Hematopoietic multipotent progenitor cell (in vitro differentiated cells): ENCODE measurements at regions not wholly inside any gene's neighbourhood (a gene's known extent, or its start where the extent isn't known, plus 50 kb on each side); places are given as distances from the start of the nearest gene placed in this dataset.

Source experiments
- DNase-seq, 3 donors: peaks; one replicate each; pipeline ENCODE4 v3.0.0-alpha.2; 2011 to 2015; ENCODE audit warnings: low read depth in 2 of 3, low spot score in 2 of 3

DNA sequence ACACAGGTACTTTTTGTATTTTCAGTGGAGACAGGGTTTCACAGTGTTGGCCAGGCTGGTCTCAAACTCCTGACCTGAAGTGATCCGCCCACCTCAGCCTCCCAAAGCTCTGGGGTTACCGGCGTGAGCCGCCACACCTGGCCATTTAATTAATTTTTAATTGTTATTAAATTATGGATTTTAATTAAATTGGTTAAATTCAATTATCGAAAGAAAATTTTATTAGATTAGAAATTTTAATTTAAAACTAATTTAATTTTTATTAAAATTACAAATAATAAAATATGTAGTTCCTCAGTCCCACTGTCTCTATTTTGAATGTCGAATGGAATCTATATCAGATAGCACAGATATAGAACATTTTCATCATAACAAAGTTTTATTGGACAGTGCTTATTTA lies 416.5 kb downstream of the GABRG2 start:
- DNase-seq: no peak

GRCh38 chr5:162484986-162485385 lies 417.4 kb downstream of the GABRG2 start:
- DNase-seq: no peak

- no peak for DNase-seq
Measured at GRCh38 chr5:162485666-162486292, 418.2 kb downstream of the GABRG2 start.

DNA sequence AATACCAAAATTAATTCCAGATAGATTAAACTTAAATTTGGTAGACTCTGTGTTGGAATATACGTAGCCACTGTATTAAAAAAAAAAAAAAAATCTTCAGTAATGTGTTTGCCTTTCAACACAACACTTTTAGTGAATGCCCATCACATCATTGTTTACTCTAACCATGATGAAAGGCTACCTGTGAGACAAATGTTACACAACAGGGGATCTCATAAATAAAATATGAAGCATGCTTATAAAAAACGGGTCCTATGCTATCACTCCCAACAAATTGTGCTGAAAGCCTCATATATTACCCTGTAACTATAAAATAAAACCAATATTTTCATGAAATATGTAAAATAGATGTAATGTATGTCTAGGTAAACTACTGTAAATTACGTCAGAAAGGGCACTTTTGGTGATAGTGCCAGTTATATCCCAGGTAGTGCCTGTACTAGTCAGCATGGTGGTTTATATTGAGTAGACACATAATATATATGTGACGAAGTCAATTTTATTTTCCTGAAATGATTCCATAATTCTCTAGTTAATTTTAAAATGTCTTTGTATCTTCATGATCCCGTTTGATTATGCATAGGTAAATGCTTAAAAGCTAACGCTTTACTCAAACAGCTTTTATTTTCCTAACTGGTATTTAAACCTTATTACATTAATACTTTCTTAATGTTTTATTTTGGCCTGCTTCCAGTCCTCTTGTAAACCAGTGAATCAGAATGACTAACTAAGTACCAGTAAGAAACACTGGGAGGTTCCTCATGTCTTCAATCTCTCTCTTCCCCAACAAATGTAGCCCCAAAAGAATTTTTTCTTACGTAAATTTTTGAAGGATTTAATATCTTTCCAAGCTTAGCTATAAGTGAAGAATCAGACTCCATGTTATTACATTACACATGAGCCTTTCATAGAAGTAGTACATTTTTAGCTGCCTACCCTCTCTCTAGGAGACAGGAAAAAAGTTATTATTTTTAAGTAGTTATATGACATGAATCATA lies 420.3 kb downstream of the GABRG2 start:
- no peak for DNase-seq

DNA sequence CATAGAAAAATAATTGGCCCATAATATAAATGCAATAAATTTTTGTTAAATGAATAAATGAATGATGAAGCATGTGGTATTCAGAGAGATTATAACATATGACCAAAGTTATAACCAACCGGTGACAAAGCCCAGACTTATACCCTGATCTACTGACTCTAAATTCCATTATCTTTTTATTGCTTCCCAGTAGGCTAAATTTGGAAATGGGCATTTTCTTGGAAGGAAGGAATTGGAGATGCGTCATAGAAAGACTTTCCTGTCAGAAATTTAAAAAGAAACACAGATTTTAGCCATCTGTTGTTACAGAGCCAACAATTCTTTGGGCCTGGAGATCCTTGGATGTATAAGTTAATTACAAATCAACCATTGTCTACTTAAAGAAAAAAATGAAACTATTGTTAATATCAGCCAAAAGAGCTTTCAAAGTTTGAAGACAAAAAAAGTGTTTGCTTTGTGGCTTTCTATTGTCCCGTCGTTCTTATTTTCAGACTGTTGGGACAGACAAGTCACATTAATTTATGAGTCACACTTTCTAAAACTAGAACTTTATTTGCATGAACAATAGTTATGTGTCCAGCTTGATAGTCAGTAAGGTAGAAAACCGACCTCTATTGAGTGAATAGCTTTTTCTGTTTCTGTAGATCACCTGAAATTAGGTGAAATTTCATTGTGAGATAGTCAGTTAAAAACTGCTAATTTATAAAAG lies 428.7 kb downstream of the GABRG2 start:
- no peak for DNase-seq

GRCh38 chr5:162497455-162497854 lies 429.9 kb downstream of the GABRG2 start:
- no peak for DNase-seq

GRCh38 chr5:162502780-162503179 lies 435.2 kb downstream of the GABRG2 start:
- no peak for DNase-seq

DNA sequence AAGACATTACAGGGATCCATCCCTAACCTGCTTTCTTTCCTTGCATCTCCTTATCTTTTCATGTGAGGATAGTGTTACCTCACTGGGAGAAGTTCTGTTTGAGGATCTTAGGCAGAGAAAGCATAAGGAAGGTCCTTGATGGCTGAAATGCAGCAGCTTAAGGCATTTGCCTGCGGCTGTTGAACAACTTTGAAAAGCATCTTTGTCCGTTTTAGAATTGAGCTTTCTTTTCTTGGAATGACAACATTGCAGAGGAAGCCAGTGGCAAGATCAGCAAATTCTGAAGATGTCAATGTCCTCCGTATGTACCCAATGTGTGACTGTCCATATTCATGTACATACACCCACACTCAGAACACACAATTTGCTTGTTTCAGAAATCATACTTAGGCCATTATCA lies 436.2 kb downstream of the GABRG2 start:
- no peak for DNase-seq

GRCh38 chr5:162512935-162513565 lies 445.5 kb downstream of the GABRG2 start:
- DNase-seq: no peak

DNA sequence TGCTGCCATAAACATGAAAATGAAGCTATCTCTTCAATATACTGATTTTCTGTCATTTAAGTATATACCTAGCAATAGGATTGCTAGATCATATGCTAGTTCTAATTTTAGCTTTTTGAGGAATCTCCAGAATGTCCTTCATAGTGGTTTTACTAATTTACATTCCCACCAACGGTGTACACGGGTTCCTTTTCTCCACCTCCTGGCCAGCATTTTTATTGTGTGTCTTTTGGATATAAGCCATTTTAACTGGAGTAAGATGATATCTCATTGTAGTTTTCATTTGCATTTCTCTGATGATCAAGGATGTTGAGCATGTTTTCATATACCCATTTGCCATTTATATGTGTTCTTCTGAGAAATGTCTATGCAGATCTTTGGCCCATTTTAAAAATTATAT lies 446.5 kb downstream of the GABRG2 start:
- no peak for DNase-seq

GRCh38 chr5:162520878-162521277 lies 453.3 kb downstream of the GABRG2 start:
- DNase-seq: no peak

DNA sequence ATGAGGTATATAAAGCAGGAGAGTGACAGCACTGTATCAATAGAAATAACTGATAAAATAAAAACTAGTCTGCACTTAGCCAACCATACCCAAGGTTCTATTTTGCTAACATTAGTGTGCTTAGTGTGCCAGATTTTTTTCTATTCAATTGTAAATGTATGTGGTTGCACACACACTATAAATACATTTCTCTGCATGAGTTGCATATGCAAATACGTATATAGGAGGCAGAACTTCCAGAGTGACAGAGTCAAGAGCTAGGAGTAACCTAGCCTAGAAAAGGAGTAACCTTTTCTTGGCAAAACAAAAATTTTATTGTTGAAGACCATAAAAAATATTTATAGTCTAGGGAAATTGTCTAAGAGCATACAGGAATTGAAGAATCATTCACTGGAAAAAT lies 461.6 kb downstream of the GABRG2 start:
- DNase-seq: no peak

DNA sequence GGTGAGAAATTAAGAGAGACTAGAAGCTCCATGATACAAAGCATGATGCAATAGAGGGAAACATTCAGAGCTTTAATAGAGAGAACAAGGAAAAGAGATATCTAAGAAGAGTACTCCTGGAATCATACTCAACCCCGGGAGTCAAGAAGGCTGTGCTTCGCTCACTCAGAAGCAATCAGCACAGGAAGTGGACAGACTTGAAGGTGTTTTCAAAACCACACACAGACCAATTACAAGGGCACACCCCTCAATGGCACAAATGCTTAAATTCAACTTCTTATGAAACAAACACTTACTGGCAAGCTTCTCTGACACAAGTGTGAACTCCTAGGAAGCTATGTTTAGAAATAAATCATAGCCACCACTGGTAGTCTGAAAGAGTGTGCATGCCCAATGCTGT lies 462.3 kb downstream of the GABRG2 start:
- DNase-seq: no peak

DNA sequence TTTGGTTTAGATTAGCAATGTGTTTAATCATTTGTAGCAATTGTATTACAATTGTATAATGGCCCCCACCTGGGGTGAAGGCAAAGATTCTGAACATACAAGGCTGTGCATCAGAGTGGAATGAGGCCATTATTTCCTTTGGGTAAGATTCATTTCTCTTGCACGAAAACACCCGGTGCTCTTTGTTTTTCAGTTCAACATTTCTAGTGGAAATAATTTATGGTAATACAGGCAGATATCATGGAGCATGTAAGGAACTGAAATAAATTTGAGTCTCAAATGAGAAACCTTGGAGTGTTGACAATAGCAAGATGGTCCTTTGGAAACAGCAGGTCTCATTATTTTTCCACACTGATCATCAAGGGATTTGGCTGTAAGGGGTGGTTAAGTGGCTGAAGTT lies 475.9 kb downstream of the GABRG2 start:
- no peak for DNase-seq

GRCh38 chr5:162544905-162545304 lies 477.3 kb downstream of the GABRG2 start:
- no peak for DNase-seq

DNA sequence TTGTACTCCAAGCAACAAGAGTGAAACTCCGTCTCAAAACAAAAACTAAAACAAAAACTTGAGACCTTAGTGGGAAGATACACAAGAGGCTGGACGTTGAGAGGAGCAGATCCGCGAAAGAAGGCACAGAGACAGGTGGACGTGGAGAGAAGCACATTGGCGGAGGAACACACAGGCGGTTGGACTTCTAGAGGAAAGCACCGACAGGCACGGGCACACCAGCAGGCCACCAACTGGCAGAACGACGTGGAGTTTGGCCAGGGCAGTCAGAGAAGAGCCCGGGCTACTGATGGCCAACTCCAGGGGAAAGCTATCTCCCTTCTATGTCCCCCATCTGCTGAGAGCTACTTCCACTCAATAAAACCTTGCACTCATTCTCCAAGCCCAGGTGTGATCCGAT lies 482.7 kb downstream of the GABRG2 start:
- no peak for DNase-seq

- DNase-seq: no peak
Measured at GRCh38 chr5:162558120-162558519, 490.5 kb downstream of the GABRG2 start.

DNA sequence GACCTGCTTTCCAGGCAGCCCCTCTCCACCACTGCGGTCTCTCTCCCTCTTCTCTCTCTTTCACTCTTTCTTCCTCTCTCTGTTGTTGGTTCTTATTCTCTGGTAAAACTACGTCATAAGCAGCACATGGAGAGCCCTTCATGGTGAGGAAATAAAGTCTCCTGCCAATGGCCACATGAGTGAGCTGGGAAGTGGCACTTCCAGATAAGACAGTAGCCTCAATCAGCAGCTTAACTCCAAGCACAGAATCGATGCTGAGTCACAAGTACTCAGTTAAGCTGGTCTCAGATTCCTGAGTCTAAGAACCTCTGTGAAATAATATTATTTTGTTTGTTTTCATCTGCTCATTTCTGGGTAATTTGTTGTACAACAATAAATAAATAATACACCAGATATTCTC lies 500.1 kb downstream of the GABRG2 start:
- DNase-seq: no peak

- DNase-seq: no peak
Measured at GRCh38 chr5:162573758-162574157, 506.2 kb downstream of the GABRG2 start.

GRCh38 chr5:162591724-162592123 lies 524.2 kb downstream of the GABRG2 start:
- no peak for DNase-seq

DNA sequence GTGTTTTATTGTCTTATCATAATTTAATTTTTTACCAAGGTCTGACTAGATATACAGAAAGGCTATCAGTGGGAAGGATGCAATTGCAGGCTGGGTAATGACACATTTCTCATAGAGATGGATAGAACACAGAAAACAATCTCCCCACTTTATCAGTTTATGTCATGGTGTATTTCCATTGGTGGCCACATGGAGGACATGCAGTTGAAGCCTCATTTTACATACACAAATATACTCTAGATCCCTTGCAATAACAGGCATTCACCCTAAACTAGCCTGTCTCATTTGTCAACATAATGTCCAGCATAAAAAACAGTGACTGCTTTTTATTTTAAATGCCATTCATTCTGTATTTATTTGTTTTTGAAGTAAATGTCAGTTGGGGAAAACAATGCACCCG lies 526.3 kb downstream of the GABRG2 start:
- DNase-seq: peak in 1 of 3 donors; percentile 0
